ENCODE measurements at regions not wholly inside any gene's neighbourhood (a gene's known extent, or its start where the extent isn't known, plus 50 kb on each side); places are given as distances from the start of the nearest gene placed in this dataset.

DNA sequence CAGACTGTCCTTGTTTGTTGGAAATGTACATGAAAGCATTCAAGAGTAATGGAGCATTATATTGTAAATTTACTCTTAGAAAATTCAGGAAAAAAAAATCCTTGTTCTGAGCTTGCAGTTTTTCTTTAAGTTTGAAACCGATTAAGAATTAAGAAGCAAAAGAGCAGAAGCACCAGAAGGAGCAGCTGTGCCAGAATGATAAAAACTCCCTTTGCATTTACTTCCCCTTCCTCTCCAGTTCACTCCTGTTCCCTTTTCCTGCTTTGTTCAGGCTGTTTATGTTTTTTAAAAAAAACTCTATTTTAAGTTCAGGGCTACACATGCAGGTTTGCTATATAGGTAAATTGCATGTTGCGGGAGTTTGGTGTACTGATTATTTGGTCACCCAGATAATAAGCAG, 90.3 kb downstream of the ATOH1 start:
- no peak for TF ChIP-seq POLR2AphosphoS5 (IDR thresholded peaks at IDR 0.05; ENCODE audit: low read depth, low read length)
- no peak for TF ChIP-seq EZH2phosphoT487 (IDR thresholded peaks at IDR 0.05; ENCODE audit: borderline replicate concordance)
- TF ChIP-seq POLR2A (IDR thresholded peaks at IDR 0.05; ENCODE audit: borderline replicate concordance, extremely low read depth, insufficient read depth, insufficient read length), result no peak
- TF ChIP-seq EGR1 (IDR thresholded peaks at IDR 0.05; ENCODE audit: low read depth), result no peak
- TF ChIP-seq, protein P1, sequence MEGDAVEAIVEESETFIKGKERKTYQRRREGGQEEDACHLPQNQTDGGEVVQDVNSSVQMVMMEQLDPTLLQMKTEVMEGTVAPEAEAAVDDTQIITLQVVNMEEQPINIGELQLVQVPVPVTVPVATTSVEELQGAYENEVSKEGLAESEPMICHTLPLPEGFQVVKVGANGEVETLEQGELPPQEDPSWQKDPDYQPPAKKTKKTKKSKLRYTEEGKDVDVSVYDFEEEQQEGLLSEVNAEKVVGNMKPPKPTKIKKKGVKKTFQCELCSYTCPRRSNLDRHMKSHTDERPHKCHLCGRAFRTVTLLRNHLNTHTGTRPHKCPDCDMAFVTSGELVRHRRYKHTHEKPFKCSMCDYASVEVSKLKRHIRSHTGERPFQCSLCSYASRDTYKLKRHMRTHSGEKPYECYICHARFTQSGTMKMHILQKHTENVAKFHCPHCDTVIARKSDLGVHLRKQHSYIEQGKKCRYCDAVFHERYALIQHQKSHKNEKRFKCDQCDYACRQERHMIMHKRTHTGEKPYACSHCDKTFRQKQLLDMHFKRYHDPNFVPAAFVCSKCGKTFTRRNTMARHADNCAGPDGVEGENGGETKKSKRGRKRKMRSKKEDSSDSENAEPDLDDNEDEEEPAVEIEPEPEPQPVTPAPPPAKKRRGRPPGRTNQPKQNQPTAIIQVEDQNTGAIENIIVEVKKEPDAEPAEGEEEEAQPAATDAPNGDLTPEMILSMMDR (IDR thresholded peaks at IDR 0.05 in 2 of 3, conservative IDR thresholded peaks at IDR 0.05 in 1 of 3; ENCODE audit: borderline replicate concordance in 1 of 3, insufficient read depth in 1 of 3, low read depth in 2 of 3, low read length in 2 of 3), result no peak
- no peak for TF ChIP-seq SP1 (IDR thresholded peaks at IDR 0.05; ENCODE audit: low read depth)
- TF ChIP-seq EZH2 (IDR thresholded peaks at IDR 0.05), result no peak
- TF ChIP-seq CEBPB (IDR thresholded peaks at IDR 0.05; ENCODE audit: low read depth), result no peak
- TF ChIP-seq ZNF274 (IDR thresholded peaks at IDR 0.05; ENCODE audit: low read depth, low read length), result no peak

Data from HCT116 (cell line).